Muscle of back (tissue), 3 donors: ENCODE measurements at regions not wholly inside any gene's neighbourhood (a gene's known extent, or its start where the extent isn't known, plus 50 kb on each side); places are given as distances from the start of the nearest gene placed in this dataset.
"Not testable (repeated sequence)": the region's sequence is repeated elsewhere in the genome, so short reads cannot be mapped to it uniquely, and the experiment has no call there.

Experiments used
- DNase-seq, 3 donors: peaks; one replicate each; pipeline versions ENCODE4 v3.0.0 to v3.0.0-alpha.2; 2013

DNA sequence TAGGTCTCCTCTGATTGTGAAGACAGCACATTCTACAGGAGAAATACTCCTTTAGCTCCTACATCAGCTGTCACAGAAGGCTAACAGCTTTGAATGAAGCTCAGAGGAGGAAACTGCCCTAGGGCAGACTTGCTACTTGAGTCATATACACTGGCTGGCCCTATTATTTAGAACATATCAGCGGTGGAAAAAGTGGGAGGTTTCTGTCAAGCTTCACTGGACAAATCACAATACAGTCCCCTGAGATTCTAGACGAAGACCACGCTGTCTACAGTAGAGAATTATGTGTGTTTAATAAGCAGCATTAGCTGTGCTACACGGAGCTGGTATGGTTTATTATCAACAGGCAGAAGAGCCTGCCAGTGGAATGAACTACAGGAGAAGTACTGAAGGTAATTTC, 230.9 kb upstream of the FSIP2 start:
- no peak for DNase-seq

DNA sequence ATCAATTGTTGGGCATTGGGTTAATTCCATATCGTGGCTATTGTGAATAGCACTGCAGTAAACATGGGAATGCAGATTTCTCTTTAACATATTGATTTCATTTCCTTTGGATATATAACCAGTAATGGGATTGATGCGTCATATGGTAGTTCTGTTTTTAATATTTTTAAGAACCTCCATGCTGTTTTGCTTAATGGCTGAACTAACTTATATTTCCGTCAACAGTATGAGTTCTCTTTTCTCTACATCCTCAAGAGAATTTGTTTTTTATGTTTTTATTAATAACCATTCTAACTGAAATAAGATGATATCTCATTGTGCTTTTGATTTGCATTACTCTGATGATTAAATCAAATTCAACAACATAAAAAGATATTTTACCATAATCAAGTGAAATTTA, 228.5 kb upstream of the FSIP2 start:
- DNase-seq: no peak

DNA sequence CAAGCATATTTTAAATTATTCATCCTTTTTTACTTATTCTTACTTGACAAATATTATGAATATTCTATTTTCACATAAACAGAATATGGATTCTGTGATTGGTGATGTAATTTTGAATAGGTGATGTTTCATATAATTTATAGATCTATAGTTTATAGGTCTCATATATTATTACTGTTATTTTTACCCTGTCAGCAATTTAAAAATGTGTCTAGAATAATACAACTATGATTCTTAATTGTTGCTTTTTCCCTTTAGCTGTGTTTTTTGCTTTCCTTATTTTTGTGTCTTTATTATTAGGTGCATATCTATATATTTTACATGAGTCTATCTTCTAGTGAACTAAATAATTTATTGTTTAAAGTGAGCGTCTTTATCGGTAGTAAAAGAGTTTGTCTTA, 226.7 kb upstream of the FSIP2 start:
- no peak for DNase-seq

GRCh38 chr2:185522472-185522871, 216.1 kb upstream of the FSIP2 start:
- DNase-seq: no peak

DNA sequence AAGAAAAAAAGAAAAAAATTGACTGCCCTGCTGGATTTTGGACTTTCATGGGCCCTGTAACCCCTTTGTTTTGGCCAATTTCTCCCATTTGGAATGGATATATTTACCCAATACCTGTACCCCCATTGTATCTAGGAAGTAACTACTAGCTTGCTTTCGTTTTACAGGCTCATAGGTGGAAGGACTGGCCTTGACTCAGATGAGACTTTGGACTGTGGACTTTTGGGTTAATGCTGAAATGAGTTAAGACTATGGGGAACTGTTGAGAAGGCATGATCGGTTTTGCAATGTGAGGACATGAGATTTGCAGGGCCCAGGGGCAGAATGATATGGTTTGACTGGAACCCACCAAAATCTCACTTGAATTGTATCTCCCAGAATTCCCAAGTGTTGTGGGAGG, 214.4 kb upstream of the FSIP2 start:
- DNase-seq: not testable (repeated sequence)

GRCh38 chr2:185526161-185526560, 212.4 kb upstream of the FSIP2 start:
- DNase-seq: no peak

GRCh38 chr2:185531721-185532120, 206.9 kb upstream of the FSIP2 start:
- DNase-seq: no peak

- DNase-seq: no peak
Observed at GRCh38 chr2:185537689-185538088, 200.9 kb upstream of the FSIP2 start.

DNA sequence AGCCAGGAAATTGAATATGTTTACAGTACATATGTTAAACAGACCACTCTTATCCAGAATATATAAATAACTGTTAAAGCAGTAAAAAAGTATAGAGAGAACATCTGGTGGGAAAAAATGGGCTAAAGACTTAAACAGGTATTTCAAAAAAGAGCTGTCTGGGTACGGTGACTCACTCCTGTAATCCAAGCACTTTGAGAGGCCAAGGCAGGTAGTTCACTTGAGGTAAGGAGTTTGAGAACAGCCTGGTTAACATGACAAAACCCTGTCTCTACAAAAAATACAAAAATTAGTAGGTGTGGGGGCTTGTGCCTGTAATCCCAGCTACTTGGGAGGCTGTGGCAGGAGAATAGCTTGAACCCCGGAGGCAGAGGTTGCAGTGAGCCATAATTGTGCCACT, 171.4 kb upstream of the FSIP2 start:
- DNase-seq: no peak

DNA sequence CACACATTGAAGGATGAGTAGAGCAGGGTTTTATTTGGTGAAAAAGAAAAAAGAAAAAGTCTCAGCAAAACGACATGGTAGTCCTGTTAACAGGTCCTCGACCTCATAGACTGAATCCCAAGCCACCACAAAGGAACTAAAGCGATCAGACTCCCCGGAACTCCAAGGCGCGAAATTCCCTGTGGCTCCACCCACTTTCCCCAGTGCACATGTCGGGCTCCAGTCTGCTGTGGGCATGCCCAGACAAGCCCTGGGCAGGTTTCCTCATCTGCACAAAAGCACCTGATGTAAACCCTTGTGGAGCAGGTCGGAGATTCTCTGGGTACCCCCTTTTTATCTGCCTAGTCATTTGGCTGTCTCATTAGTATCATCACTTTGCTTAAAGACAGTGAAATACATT, 170.7 kb upstream of the FSIP2 start:
- no peak for DNase-seq

DNA sequence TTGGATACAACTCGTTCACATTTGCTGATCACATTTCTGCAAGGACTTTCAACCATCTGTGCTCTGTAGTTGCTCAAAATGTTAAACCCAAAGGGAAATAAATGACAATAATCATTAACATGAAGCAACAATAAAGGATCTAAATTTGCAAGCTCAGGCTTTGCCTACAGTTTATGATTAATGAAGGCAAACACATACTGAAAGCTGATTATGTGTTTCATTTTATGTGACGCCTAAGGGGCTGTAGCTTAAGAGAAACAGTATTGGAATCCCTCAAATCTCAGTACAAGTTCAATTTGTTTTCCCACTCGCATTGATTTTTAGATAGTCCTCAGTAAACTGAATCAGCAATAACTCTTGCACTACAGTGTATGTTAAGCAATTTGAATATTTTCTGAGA, 160.3 kb upstream of the FSIP2 start:
- no peak for DNase-seq

DNA sequence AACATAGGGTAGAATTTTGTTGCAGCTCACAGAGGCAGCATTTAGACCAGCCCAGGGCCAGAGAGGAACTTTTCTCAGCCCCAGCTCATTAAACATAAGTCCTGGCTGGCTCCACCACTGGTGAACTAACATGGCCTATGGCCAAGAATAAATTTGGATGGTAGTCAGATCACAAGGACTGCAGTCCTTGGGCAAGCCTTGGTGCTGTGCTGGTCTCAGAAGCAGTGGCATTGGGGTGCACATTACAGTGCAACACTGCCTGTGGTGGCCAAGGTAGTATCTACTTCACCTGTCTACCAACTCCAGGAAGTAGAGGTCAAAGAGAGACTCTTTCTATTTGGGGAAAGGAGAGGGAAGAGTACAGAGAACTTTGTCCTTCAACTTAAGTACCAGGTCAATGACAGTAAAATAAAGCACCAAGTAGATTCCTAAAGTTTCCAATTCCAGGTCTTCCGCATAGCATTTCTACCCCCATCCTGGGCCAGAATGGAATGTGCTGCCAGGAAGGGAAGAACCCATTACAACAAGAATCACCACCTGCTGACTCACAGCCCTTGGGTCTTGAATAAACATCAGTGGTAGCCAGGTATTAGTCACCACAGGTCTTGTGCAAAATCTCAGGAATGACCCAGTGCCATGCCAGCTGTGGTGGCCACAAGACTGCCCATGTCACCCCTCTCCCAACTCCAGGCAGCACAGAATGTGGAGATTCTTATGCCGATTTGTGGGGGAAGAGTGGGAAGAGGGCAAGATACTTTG, 155.4 kb upstream of the FSIP2 start:
- no peak for DNase-seq

DNA sequence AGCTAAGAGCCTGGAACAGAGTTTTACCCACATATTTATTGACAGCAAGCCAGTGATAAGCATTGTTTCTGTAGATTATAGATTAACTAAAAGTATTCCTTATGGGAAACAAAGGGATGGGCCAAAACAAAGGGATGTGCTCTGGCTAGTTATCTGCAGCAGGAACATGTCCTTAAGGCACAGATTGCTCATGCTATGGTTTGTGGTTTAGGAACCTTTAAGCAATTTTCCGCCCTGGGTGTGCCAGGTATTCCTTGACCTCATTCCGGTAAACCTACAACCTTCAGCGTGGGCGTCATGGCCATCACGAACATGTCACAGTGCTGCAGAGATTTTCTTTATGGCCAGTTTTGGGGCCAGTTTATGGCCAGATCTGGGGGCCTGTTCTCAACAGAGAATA, 153.4 kb upstream of the FSIP2 start:
- not testable (repeated sequence) for DNase-seq

DNA sequence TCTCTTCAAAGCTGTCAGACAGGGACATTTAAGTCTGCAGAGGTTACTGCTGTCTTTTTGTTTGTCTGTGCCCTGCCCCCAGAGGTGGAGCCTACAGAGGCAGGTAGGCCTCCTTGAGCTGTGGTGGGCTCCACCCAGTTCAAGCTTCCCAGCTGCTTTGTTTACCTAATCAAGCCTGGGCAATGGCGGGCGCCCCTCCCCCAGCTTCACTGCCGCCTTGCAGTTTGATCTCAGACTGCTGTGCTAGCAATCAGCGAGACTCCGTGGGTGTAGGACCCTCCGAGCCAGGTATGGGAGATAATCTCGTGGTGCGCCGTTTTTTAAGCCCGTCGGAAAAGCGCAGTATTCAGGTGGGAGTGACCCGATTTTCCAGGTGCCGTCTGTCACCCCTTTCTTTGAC, 147.3 kb upstream of the FSIP2 start:
- DNase-seq: not testable (repeated sequence)

- DNase-seq: no peak
Observed at GRCh38 chr2:185607945-185608344, 130.7 kb upstream of the FSIP2 start.

DNA sequence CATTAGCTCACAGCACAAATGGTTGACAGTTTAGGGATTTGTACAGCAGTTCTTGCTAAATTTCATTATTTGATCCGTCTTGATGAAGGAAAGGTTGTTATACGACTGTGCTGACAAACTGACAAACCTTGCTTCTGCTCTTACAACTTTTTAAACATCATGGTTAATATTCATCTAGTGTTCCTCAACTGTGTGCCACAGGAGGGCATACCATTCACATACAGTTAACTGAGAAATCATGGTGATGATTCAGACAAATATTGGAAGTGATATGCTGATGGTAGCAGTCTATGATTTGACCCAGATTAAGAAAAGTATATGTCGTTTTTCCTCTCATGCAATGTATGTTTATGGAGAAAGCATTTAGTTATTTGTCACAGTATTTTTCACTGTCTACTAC, 129.8 kb upstream of the FSIP2 start:
- peak in 2 of 3 donors; percentile 2 to 20 for DNase-seq

GRCh38 chr2:185610301-185610700, 128.3 kb upstream of the FSIP2 start:
- DNase-seq: no peak

GRCh38 chr2:185618625-185619024, 120.0 kb upstream of the FSIP2 start:
- peak in 1 of 3 donors; percentile 11 for DNase-seq

- DNase-seq: no peak
Observed at GRCh38 chr2:185625604-185626003, 113.0 kb upstream of the FSIP2 start.

GRCh38 chr2:185628985-185629384, 109.6 kb upstream of the FSIP2 start:
- no peak for DNase-seq

DNA sequence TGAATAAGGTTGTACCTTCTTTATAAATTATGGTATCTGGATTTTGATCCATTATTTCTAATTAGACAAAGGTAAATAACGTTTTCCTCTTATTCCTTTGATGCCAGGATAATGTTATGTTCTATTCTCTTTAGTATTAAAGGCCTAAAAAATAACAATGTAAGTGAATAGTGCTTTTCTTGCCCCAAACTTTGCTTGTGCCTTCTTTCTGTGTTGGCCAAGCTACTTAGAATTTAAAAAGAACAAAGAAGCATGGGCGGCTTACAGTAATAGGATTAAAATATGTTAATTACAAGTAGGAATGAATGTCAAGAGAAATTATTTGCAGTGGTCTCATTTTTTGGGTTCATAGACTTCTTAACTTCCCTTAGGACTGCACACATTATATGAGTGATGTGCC, 105.0 kb upstream of the FSIP2 start:
- no peak for DNase-seq

GRCh38 chr2:185638771-185639170, 99.8 kb upstream of the FSIP2 start:
- DNase-seq: no peak

DNA sequence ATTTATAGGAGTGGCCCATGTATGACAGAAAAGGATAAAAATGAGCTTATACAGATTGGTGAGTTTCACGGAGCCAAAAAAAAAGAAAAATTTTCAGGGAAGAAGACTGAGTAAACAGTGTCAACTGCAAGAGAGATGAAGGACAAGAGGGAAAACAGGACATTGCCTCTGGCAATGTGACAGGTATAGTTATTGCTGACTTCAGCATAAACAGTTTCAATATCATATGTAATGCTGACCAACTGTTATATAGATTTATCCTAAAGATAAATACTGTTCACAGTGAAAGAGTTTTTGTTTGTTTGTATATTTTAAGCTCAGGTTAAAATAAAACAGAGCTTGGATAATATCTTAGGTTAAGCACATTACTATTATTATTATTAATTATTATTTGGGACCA, 98.0 kb upstream of the FSIP2 start:
- DNase-seq: no peak

- DNase-seq: no peak
Observed at GRCh38 chr2:185643434-185643833, 95.2 kb upstream of the FSIP2 start.
